ENCODE measurements at regions not wholly inside any gene's neighbourhood (a gene's known extent, or its start where the extent isn't known, plus 50 kb on each side); places are given as distances from the start of the nearest gene placed in this dataset.

DNA sequence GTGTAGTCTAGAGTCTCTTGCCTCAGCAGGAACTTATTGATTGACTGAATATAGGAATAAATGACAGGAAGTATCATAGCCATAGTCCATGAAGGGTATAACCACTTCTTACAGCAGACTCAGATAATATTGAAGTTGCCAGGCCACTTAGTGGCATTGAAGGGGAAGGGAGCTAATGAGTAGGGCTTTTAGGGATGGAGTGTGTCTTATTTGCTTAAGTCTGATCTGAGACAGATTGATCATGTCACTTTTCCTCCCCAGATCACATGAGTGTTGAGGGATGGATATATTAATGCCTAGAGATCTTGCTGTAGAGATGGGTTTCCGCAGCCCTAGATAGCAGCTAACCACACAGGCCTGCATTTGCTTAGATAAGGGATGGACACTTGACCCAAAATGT lies 62.2 kb upstream of the NBEA start:
- H3K79me2 ChIP-seq (ENCODE audit: insufficient read depth, low read length): no peaks in the 10 kb centered on the region
- intact Hi-C loops (cut with micrococcal nuclease): no loop called here
- Mint-ChIP-seq H3K9me3 (peaks cover under 1 to 11% (median 4%) of the 10 kb centered on the region in 7 donors), H3K4me3 (no peak overlapping the region), H3K4me1 (no peaks in the 10 kb centered on the region), H3K36me3 (no peaks in the 10 kb centered on the region), H3K27ac (no peak overlapping the region), H3K27me3 (ENCODE audit: low read depth in 3 of 3) (peaks cover 0 to 4% (median 0%) of the 10 kb centered on the region in 3 donors)
- no peak overlapping the region for H2AFZ ChIP-seq (ENCODE audit: insufficient read depth, low read depth, low read length, poor library complexity, severe bottlenecking)
- H4K20me1 ChIP-seq (ENCODE audit: insufficient read depth, low read length): no peaks in the 10 kb centered on the region
- H3K36me3 ChIP-seq (replicated peaks in 1 of 2; ENCODE audit: control insufficient read depth in 1 of 2, insufficient read depth in 2 of 2, low read length in 2 of 2): no peaks in the 10 kb centered on the region
- no peak overlapping the region for H3K4me2 ChIP-seq (replicated peaks; ENCODE audit: extremely low read depth, low read length, poor library complexity, severe bottlenecking)
- TF ChIP-seq, protein P1, sequence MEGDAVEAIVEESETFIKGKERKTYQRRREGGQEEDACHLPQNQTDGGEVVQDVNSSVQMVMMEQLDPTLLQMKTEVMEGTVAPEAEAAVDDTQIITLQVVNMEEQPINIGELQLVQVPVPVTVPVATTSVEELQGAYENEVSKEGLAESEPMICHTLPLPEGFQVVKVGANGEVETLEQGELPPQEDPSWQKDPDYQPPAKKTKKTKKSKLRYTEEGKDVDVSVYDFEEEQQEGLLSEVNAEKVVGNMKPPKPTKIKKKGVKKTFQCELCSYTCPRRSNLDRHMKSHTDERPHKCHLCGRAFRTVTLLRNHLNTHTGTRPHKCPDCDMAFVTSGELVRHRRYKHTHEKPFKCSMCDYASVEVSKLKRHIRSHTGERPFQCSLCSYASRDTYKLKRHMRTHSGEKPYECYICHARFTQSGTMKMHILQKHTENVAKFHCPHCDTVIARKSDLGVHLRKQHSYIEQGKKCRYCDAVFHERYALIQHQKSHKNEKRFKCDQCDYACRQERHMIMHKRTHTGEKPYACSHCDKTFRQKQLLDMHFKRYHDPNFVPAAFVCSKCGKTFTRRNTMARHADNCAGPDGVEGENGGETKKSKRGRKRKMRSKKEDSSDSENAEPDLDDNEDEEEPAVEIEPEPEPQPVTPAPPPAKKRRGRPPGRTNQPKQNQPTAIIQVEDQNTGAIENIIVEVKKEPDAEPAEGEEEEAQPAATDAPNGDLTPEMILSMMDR (IDR thresholded peaks at IDR 0.05): no peak
- H3K4me3 ChIP-seq (replicated peaks in 1 of 3; ENCODE audit: low read depth in 2 of 3, low read length in 3 of 3): no peak overlapping the region
- H3K4me1 ChIP-seq (ENCODE audit: control insufficient read depth in 1 of 2, insufficient read depth in 2 of 2, low read length in 2 of 2): no peaks in the 10 kb centered on the region
- WGBS (ENCODE audit: insufficient coverage): no CpG with 5 or more reads among the region's 1 CpG
- H3K27me3 ChIP-seq (ENCODE audit: control insufficient read depth in 2 of 2, insufficient read depth in 2 of 2, low read length in 2 of 2): no peaks in the 10 kb centered on the region
- H3K9ac ChIP-seq (ENCODE audit: insufficient read depth, low read length, poor library complexity, severe bottlenecking): no peak overlapping the region
- peaks cover 5 to 6% of the 10 kb centered on the region in 2 donors for H3K9me3 ChIP-seq (replicated peaks in 1 of 2; ENCODE audit: control insufficient read depth in 1 of 2, insufficient read depth in 1 of 2, low read length in 2 of 2)
- DNase-seq: no peak
- H3K27ac ChIP-seq (ENCODE audit: low read depth in 1 of 2, low read length in 2 of 2): no peak overlapping the region

DNA sequence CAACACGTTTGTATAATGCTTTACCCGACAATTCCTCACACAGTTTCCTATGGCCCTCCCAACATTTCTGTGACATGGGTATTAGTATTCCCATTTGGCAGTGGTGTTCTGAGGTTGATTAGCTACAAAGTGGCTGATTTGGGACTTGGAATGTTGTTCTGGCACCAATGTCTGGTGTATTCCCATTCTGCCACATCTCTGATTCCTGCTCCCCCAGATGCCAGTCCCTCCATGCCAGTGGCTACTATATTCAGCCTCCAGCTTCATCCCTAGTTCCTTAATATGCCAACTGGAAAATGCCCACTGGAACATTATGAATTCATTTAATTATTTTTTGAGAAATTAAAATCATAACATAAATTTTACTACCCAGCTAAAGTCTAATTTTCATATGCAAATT lies 60.6 kb upstream of the NBEA start:
- H4K20me1 ChIP-seq (ENCODE audit: insufficient read depth, low read length): no peaks in the 10 kb centered on the region
- Mint-ChIP-seq H3K36me3 (no peaks in the 10 kb centered on the region), H3K27ac (no peak overlapping the region), H3K4me1 (no peaks in the 10 kb centered on the region), H3K4me3 (no peak overlapping the region), H3K9me3 (peaks cover 0 to 12% (median 6%) of the 10 kb centered on the region in 7 donors), H3K27me3 (ENCODE audit: low read depth in 3 of 3) (peaks cover 0 to 4% (median 0%) of the 10 kb centered on the region in 3 donors)
- intact Hi-C loops (cut with micrococcal nuclease): no loop called here
- H3K9ac ChIP-seq (ENCODE audit: insufficient read depth, low read length, poor library complexity, severe bottlenecking): no peak overlapping the region
- WGBS (ENCODE audit: insufficient coverage): no CpG with 5 or more reads among the region's 2 CpGs
- no peaks in the 10 kb centered on the region for H3K27me3 ChIP-seq (ENCODE audit: control insufficient read depth in 2 of 2, insufficient read depth in 2 of 2, low read length in 2 of 2)
- no peak overlapping the region for H2AFZ ChIP-seq (ENCODE audit: insufficient read depth, low read depth, low read length, poor library complexity, severe bottlenecking)
- peaks cover 7 to 9% of the 10 kb centered on the region in 2 donors for H3K9me3 ChIP-seq (replicated peaks in 1 of 2; ENCODE audit: control insufficient read depth in 1 of 2, insufficient read depth in 1 of 2, low read length in 2 of 2)
- no peak overlapping the region for H3K4me3 ChIP-seq (replicated peaks in 1 of 3; ENCODE audit: low read depth in 2 of 3, low read length in 3 of 3)
- DNase-seq: no peak
- TF ChIP-seq, protein P1 (IDR thresholded peaks at IDR 0.05): no peak
- no peak overlapping the region for H3K4me2 ChIP-seq (replicated peaks; ENCODE audit: extremely low read depth, low read length, poor library complexity, severe bottlenecking)
- no peaks in the 10 kb centered on the region for H3K36me3 ChIP-seq (replicated peaks in 1 of 2; ENCODE audit: control insufficient read depth in 1 of 2, insufficient read depth in 2 of 2, low read length in 2 of 2)
- no peak overlapping the region for H3K27ac ChIP-seq (ENCODE audit: low read depth in 1 of 2, low read length in 2 of 2)
- no peaks in the 10 kb centered on the region for H3K79me2 ChIP-seq (ENCODE audit: insufficient read depth, low read length)
- H3K4me1 ChIP-seq (ENCODE audit: control insufficient read depth in 1 of 2, insufficient read depth in 2 of 2, low read length in 2 of 2): no peaks in the 10 kb centered on the region
